Heart left ventricle (tissue), 16 donors: ENCODE measurements at regions not wholly inside any gene's neighbourhood (a gene's known extent, or its start where the extent isn't known, plus 50 kb on each side); places are given as distances from the start of the nearest gene placed in this dataset.
A peak's percentile ranks its signal among the peaks of the same experiment; 100 is the strongest.
"Not testable (repeated sequence)": the region's sequence is repeated elsewhere in the genome, so short reads cannot be mapped to it uniquely, and the experiment has no call there.

ENCODE experiments used
- ATAC-seq, 4 donors: fragments of 200-7000 bp; cut with Tn5 transposase; one replicate each; pipeline ENCODE4 v1.9.1; 2020 to 2022; ENCODE audit warnings: moderate library complexity in 4 of 4, mild to moderate bottlenecking in 3 of 4, moderate number of reproducible peaks in 1 of 4
- DNase-seq, 5 donors: peaks; one replicate each; pipeline ENCODE4 v3.0.0-alpha.2; 2020
- H3K27ac ChIP-seq, 12 donors: fragments of 200-600 bp; sonication (generic) in 4 of 12; one replicate each; pipeline versions ENCODE4 v1.5.0 to v1.8.0; 2016 to 2022; ENCODE audit warnings: mild to moderate bottlenecking in 2 of 12
- H3K27me3 ChIP-seq, 9 donors: fragments of 200-600 bp; sonication (generic) in 2 of 9; one replicate each; pipeline versions ENCODE4 v1.5.1 to v1.8.0; 2016 to 2022; ENCODE audit warnings: mild to moderate bottlenecking in 3 of 9
- H3K36me3 ChIP-seq, 9 donors: fragments of 200-600 bp; sonication (generic) in 2 of 9; one replicate each; pipeline versions ENCODE4 v1.5.0 to v1.8.0; 2018 to 2022; ENCODE audit warnings: mild to moderate bottlenecking in 2 of 9
- H3K4me1 ChIP-seq, 12 donors: fragments of 200-600 bp; sonication (generic) in 4 of 12; one replicate each; pipeline versions ENCODE4 v1.5.0 to v1.8.0; 2016 to 2022; ENCODE audit warnings: mild to moderate bottlenecking in 3 of 12
- H3K4me3 ChIP-seq, 12 donors: fragments of 200-600 bp; sonication (generic) in 4 of 12; one replicate each; pipeline versions ENCODE4 v1.5.0 to v1.8.0; 2017 to 2022; ENCODE audit warnings: mild to moderate bottlenecking in 9 of 12, moderate library complexity in 4 of 12
- H3K9me3 ChIP-seq, 12 donors: fragments of 200-600 bp; sonication (generic) in 4 of 12; one replicate each; pipeline versions ENCODE4 v1.5.0 to v1.8.0; 2016 to 2022; ENCODE audit warnings: mild to moderate bottlenecking in 1 of 12
- CTCF ChIP-seq, 12 donors: fragments of 200-600 bp; sonication (generic) in 4 of 12; IDR thresholded peaks; one replicate each; pipeline versions ENCODE4 v1.5.0 to v1.8.0; 2018 to 2022; ENCODE audit warnings: antibody characterized with exemption in 12 of 12, mild to moderate bottlenecking in 5 of 12
- POLR2A ChIP-seq, 2 donors: fragments of 450-650 bp; IDR thresholded peaks; one replicate each; pipeline ENCODE4 v1.6.1; 2017; ENCODE audit warnings: antibody characterized with exemption in 2 of 2, mild to moderate bottlenecking in 2 of 2, moderate library complexity in 2 of 2
- WGBS, 4 donors: extraction: QIAGEN DNeasy Blood & Tissue Kit in 2 of 4; methylation state at CpG; one replicate each; pipeline versions ENCODE4 v1.1.5 to v1.1.7; 2013 to 2018; 5-methylcytosine and 5-hydroxymethylcytosine counted together
- intact Hi-C, 10 donors: fragments of 100-400 bp; cut with DNase I; formaldehyde crosslinking; loops; one replicate each; pipeline versions ENCODE4 v1.11.1 to v1.14.2; 2022
- donor health status: ischemic (EF 13 %, LVEDD 7.1; RV severe dilation, severe dysfunction).
- donor health status: healthy with polysubstance abuse.
- donor health status: DM: no; HTN: yes; CAD: no.
- donor health status: DM: no; HTN: no; CAD: no.
- donor health status: ischemic (EF 25% LVEDD 6.9; RV normal size, moderate dysfunction).
- donor health status: ischemic (EF 25% LVEDD 5.7; RV mildly dilated, moderate dysfunction).
- donor health status: healthy.
- donor health status: DM: yes; HTN: yes; CAD: no.
- donor health status: ischemic (EF 35%, LVEDD 5.7; RV mildly dilated, moderate dysfunction).
- donor health status: nonischemic (EF 11% LVEDD 7.7; RV severe dilation, severe dysfunction).
- donor health status: DM: yes; HTN: yes; CAD: no.
- donor health status: PGD.
- donor health status: ischemic (EF 29% LVEDD 5.4; RV normal size, mild dysfunction).
- donor health status: nonischemic (EF 23%, LVEDD 6.1; RV moderate dilation, normal function).

GRCh38 chr21:27769763-27770162 lies 802.9 kb upstream of the ADAMTS5 start:
- TF ChIP-seq CTCF (IDR thresholded peaks at IDR 0.05) (no peak), POLR2A (IDR thresholded peaks at IDR 0.05) (no peak)
- Histone ChIP-seq H3K4me3 (no peak overlapping the region), H3K36me3 (no peaks in the 10 kb centered on the region), H3K9me3 (no peaks in the 10 kb centered on the region), H3K27ac (peak overlapping the region in 4 of 12 donors; percentile 9 to 24 (median 14)), H3K27me3 (no peaks in the 10 kb centered on the region), H3K4me1 (peaks cover 0 to 23% (median 2%) of the 10 kb centered on the region in 12 donors)
- intact Hi-C loops = loop anchor here in 2 of 10 donors (5.0 to 10.0 kb wide), 3 partner anchors 925 to 975 kb away; partner anchors contain the start of gene ADAMTS1 (in 1 of the 2)
- WGBS, 4 donors = 60 to 77% (median 71%) methylated on average over 2 of the region's 2 CpGs
- no peak for DNase-seq
- ATAC-seq = no peak

- not testable (repeated sequence) for ATAC-seq, H3K4me3 ChIP-seq, H3K27ac ChIP-seq, DNase-seq, H3K36me3 ChIP-seq, H3K27me3 ChIP-seq, H3K9me3 ChIP-seq
- WGBS, 4 donors = 86 to 95% (median 92%) methylated on average over 5 of the region's 5 CpGs
- peaks cover 0 to 18% (median 2%) of the 10 kb centered on the region in 12 donors for H3K4me1 ChIP-seq
- intact Hi-C loops = loop anchor here in 2 of 10 donors (5.0 to 10.0 kb wide), 2 partner anchors 974 to 977 kb away; no protein-coding TSS in a partner anchor
Observed at GRCh38 chr21:27768046-27768637, 801.3 kb upstream of the ADAMTS5 start.

- 57 to 100% (median 99%) methylated on average over 1 of the region's 1 CpG for whole genome bisulfite sequencing, 4 donors
- peaks cover 0 to 2% (median 0%) of the 10 kb centered on the region in 12 donors for H3K9me3 ChIP-seq
- H3K4me3 ChIP-seq = no peak overlapping the region
- no peaks in the 10 kb centered on the region for H3K36me3 ChIP-seq
- intact Hi-C loops = loop anchor here in 2 of 10 donors (5.0 to 10.0 kb wide), 2 partner anchors 568 to 981 kb away; no protein-coding TSS in a partner anchor
- DNase-seq (no peak), ATAC-seq (no peak)
- H3K27me3 ChIP-seq = no peaks in the 10 kb centered on the region
- H3K4me1 ChIP-seq = peaks cover 0 to 16% (median 0%) of the 10 kb centered on the region in 12 donors
- no peak overlapping the region for H3K27ac ChIP-seq
- TF ChIP-seq CTCF (IDR thresholded peaks at IDR 0.05) (no peak), POLR2A (IDR thresholded peaks at IDR 0.05) (no peak)
Observed at GRCh38 chr21:27764056-27764455, 797.2 kb upstream of the ADAMTS5 start.

- H3K4me3 ChIP-seq = no peak overlapping the region
- H3K9me3 ChIP-seq = peaks cover 0 to 2% (median 0%) of the 10 kb centered on the region in 12 donors
- DNase-seq (no peak), ATAC-seq (no peak)
- 12 to 22% (median 21%) methylated on average over 1 of the region's 1 CpG for WGBS, 4 donors
- no peak overlapping the region for H3K27ac ChIP-seq
- H3K4me1 ChIP-seq = peaks cover 0 to 16% (median 0%) of the 10 kb centered on the region in 12 donors
- H3K36me3 ChIP-seq = no peaks in the 10 kb centered on the region
- no peak for TF ChIP-seq POLR2A (IDR thresholded peaks at IDR 0.05)
- no peak for TF ChIP-seq CTCF (IDR thresholded peaks at IDR 0.05)
- intact Hi-C loops = loop anchor here in 2 of 10 donors (5.0 to 10.0 kb wide), 2 partner anchors 571 to 983 kb away; no protein-coding TSS in a partner anchor
- H3K27me3 ChIP-seq = no peaks in the 10 kb centered on the region
Observed at GRCh38 chr21:27761623-27762022, 794.7 kb upstream of the ADAMTS5 start.
